Osteoblast (primary cell): ENCODE measurements at regions not wholly inside any gene's neighbourhood (a gene's known extent, or its start where the extent isn't known, plus 50 kb on each side); places are given as distances from the start of the nearest gene placed in this dataset.

Source experiments
- DNase-seq: peaks from one replicate; pipeline ENCODE4 v3.0.0; 2011; ENCODE audit warnings: low spot score, mixed read lengths; ENCODE audit not compliant: insufficient read length; ENCODE audit errors: missing footprints
- H2AFZ ChIP-seq: 2 replicates; pipeline ENCODE4 v1.6.0; 2011; ENCODE audit warnings: mild to moderate bottlenecking, low read length
- H3K27ac ChIP-seq: 2 replicates; pipeline ENCODE4 v1.5.1; 2011; ENCODE audit warnings: mild to moderate bottlenecking, low read depth, low read length, moderate library complexity
- H3K27me3 ChIP-seq: 2 replicates; pipeline ENCODE4 v1.6.0; 2012; ENCODE audit warnings: mild to moderate bottlenecking, control low read depth, inconsistent platforms, low read length, moderate library complexity; ENCODE audit not compliant: insufficient read depth
- H3K36me3 ChIP-seq: 2 replicates; pipeline ENCODE4 v1.5.1; 2011; ENCODE audit warnings: mild to moderate bottlenecking, low read length, control low read depth, moderate library complexity; ENCODE audit not compliant: insufficient read depth
- H3K4me1 ChIP-seq: 2 replicates; pipeline ENCODE4 v1.5.1; 2011; ENCODE audit warnings: mild to moderate bottlenecking, low read length, control low read depth, moderate library complexity; ENCODE audit not compliant: insufficient read depth
- H3K4me2 ChIP-seq: 2 replicates; pipeline ENCODE4 v1.6.0; 2011; ENCODE audit warnings: mild to moderate bottlenecking, low read length; ENCODE audit not compliant: insufficient read depth
- H3K4me3 ChIP-seq: fragments of 200-600 bp; sonication (generic); 3 replicates; pipeline ENCODE4 v1.5.1; 2012; ENCODE audit warnings: mild to moderate bottlenecking, low read length, inconsistent platforms; ENCODE audit not compliant: insufficient read depth
- H3K79me2 ChIP-seq: 2 replicates; pipeline ENCODE4 v1.6.0; 2012; ENCODE audit warnings: mild to moderate bottlenecking, low read length, control low read depth, inconsistent platforms; ENCODE audit not compliant: insufficient read depth
- H3K9me3 ChIP-seq: 2 replicates; pipeline ENCODE4 v1.5.1; 2011; ENCODE audit warnings: low read depth, low read length, control low read depth
- H4K20me1 ChIP-seq: 2 replicates; pipeline ENCODE4 v1.6.0; 2012; ENCODE audit warnings: mild to moderate bottlenecking, low read length, control low read depth; ENCODE audit not compliant: insufficient read depth
- TF ChIP-seq, protein P1 (sequence below): IDR thresholded peaks from 2 replicates; pipeline ENCODE4 v1.5.1; 2011; ENCODE audit warnings: mild to moderate bottlenecking, low read depth, low read length, moderate library complexity; ENCODE audit errors: extremely low read depth

DNA sequence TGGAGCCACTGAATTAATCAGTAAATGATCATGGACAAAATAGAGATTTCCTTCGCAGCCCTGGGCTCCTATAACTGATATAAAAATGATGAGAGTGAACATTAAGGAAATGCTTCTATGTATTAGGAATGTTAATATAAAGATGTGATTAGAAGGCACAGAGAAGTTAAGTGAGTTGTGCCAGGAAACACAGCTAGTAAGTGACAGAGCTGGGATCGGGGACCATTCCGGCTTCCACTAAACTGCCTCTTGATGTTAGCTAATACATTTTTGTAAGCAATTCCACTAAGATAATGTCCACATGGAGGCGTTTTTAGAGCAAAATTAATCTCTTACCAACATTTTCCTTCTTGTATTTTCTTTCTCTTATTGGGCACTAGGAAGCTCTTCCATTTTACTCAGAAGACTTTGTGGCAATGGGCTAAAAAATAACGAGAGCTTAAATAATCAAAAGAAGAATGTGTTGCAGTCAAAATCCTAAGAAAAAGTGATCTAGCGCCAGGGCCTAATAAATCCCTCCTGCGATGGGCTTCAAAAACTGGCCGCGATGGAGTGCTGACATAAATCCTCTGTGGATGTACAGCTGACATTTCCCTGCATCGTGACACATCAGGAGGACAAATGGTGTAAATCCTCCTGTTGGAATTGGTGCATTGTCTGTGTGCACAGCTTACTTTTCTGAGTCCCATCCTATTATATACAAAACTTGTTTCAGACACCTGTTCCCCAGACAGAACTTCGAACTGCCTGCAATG is 326.1 kb upstream of the MAF start:
- Histone ChIP-seq H4K20me1 (no peaks in the 10 kb centered on the region), H3K36me3 (no peaks in the 10 kb centered on the region), H3K27me3 (no peaks in the 10 kb centered on the region), H3K79me2 (no peaks in the 10 kb centered on the region), H3K4me2 (no peak overlapping the region), H3K27ac (no peak overlapping the region), H3K4me1 (no peaks in the 10 kb centered on the region), H3K4me3 (no peak overlapping the region), H2AFZ (no peak overlapping the region), H3K9me3 (no peaks in the 10 kb centered on the region)
- TF ChIP-seq, protein P1, sequence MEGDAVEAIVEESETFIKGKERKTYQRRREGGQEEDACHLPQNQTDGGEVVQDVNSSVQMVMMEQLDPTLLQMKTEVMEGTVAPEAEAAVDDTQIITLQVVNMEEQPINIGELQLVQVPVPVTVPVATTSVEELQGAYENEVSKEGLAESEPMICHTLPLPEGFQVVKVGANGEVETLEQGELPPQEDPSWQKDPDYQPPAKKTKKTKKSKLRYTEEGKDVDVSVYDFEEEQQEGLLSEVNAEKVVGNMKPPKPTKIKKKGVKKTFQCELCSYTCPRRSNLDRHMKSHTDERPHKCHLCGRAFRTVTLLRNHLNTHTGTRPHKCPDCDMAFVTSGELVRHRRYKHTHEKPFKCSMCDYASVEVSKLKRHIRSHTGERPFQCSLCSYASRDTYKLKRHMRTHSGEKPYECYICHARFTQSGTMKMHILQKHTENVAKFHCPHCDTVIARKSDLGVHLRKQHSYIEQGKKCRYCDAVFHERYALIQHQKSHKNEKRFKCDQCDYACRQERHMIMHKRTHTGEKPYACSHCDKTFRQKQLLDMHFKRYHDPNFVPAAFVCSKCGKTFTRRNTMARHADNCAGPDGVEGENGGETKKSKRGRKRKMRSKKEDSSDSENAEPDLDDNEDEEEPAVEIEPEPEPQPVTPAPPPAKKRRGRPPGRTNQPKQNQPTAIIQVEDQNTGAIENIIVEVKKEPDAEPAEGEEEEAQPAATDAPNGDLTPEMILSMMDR = no peak
- DNase-seq = no peak

DNA sequence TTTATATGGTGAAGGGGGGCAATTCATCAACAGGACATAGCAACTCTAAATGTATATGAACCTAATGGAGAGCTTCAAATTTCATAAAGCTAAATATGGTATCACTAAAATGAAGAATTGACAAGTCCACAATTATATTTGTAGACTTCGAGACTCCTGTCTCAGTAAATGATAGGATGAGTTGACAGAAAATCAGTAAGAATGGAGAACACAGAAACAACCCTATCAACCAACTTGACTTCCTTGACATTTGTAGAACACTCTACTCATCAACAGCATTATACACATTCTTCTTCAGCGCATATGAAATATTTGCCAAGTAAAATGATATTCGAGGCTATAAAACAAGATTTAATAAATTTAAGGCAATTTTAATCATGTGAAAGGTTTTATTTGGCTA is 322.9 kb upstream of the MAF start:
- DNase-seq = no peak
- H3K27me3 ChIP-seq = no peaks in the 10 kb centered on the region
- no peaks in the 10 kb centered on the region for H3K4me1 ChIP-seq
- no peaks in the 10 kb centered on the region for H3K9me3 ChIP-seq
- H3K36me3 ChIP-seq = no peaks in the 10 kb centered on the region
- H4K20me1 ChIP-seq = no peaks in the 10 kb centered on the region
- H3K79me2 ChIP-seq = no peaks in the 10 kb centered on the region
- no peak overlapping the region for H2AFZ ChIP-seq
- H3K4me3 ChIP-seq = no peak overlapping the region
- TF ChIP-seq, protein P1 = no peak
- H3K4me2 ChIP-seq = no peak overlapping the region
- H3K27ac ChIP-seq = no peak overlapping the region

DNA sequence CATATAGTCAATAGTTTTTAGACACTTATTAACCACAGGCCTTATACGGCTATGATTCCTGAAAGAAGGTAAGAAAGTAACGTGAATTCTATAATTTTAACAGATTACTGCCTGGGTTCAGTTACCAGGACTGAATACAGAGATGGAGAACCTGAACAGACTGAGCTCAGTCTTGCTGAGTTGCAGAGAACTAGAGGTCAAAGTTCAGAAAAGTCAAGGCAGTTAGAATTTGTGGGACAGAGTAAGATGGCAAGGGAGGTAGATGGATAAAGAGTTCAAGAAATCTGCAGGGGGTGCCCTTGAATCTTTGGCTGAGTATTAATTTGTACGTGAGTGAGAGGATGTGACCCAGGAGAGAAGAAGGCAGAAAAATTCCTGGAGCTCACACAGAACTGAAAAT is 320.1 kb upstream of the MAF start:
- Histone ChIP-seq H3K4me2 (no peak overlapping the region), H3K79me2 (no peaks in the 10 kb centered on the region), H3K27ac (no peak overlapping the region), H3K9me3 (no peaks in the 10 kb centered on the region), H3K36me3 (no peaks in the 10 kb centered on the region), H3K4me3 (no peak overlapping the region), H4K20me1 (no peaks in the 10 kb centered on the region), H3K4me1 (no peaks in the 10 kb centered on the region), H2AFZ (no peak overlapping the region), H3K27me3 (no peaks in the 10 kb centered on the region)
- no peak for DNase-seq
- TF ChIP-seq, protein P1 = no peak

DNA sequence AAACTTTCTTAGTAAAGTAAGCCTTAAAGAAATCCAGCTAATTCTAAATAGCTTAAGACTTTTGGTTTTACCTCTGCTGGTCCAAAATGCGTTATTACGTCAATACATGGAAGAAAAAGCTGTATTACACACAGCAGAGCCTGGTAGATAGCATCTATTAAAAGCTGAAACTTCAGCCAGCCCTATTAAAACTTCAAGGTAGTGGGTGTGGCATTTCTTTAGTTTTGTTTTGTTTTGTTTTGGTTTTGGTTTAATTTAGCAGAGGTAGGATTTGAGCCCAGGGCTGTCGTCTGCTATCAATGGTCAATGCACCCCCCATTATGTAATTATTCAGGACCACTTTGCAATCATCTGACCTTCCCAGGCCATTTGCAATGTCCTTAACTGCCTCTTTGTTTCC is 318.4 kb upstream of the MAF start:
- TF ChIP-seq, protein P1 = no peak
- Histone ChIP-seq H3K27me3 (no peaks in the 10 kb centered on the region), H3K4me2 (no peak overlapping the region), H3K36me3 (no peaks in the 10 kb centered on the region), H3K79me2 (no peaks in the 10 kb centered on the region), H4K20me1 (no peaks in the 10 kb centered on the region), H2AFZ (no peak overlapping the region), H3K4me1 (no peaks in the 10 kb centered on the region), H3K4me3 (no peak overlapping the region), H3K27ac (no peak overlapping the region), H3K9me3 (no peaks in the 10 kb centered on the region)
- DNase-seq = no peak
